H1 (cell line): ENCODE measurements at regions not wholly inside any gene's neighbourhood (a gene's known extent, or its start where the extent isn't known, plus 50 kb on each side); places are given as distances from the start of the nearest gene placed in this dataset.

ENCODE experiments used
- BACH1 ChIP-seq: IDR thresholded peaks from 2 replicates; pipeline ENCODE4 v1.6.1; 2012; ENCODE audit warnings: low read length, improper control_type of control experiment
- CEBPB ChIP-seq: IDR thresholded peaks from 2 replicates; pipeline ENCODE4 v1.6.1; 2012; ENCODE audit warnings: low read depth, low read length
- CHD2 ChIP-seq: IDR thresholded peaks from 2 replicates; pipeline ENCODE4 v1.6.1; 2012; ENCODE audit warnings: low read length, improper control_type of control experiment
- CTCF ChIP-seq, 3 experiments: IDR thresholded peaks; 1 replicate in 2 of 3; 2 replicates in 1 of 3; pipeline versions ENCODE4 v1.5.1 to v1.6.1; 2011; ENCODE audit warnings: low read length in 3 of 3, mild to moderate bottlenecking in 3 of 3, inconsistent platforms in 2 of 3, low read depth in 1 of 3, moderate library complexity in 1 of 3; ENCODE audit not compliant: insufficient read depth in 1 of 3; ENCODE audit errors: control extremely low read depth in 1 of 3
- E2F6 ChIP-seq: IDR thresholded peaks from 2 replicates; pipeline ENCODE4 v1.6.1; 2012; ENCODE audit warnings: inconsistent platforms
- HDAC6 ChIP-seq: IDR thresholded peaks from one replicate; pipeline ENCODE4 v1.7.1; 2012; ENCODE audit warnings: low read depth, mild to moderate bottlenecking, inconsistent platforms, low read length, moderate library complexity
- KDM1A ChIP-seq: fragments of 200-600, 300-600 bp; sonication (generic); IDR thresholded peaks from 2 replicates; pipeline ENCODE4 v1.7.1; 2016; ENCODE audit warnings: mild to moderate bottlenecking, low read length, borderline replicate concordance
- KDM5A ChIP-seq: fragments of 200-600 bp; IDR thresholded peaks from 2 replicates; pipeline ENCODE4 v1.7.1; 2012; ENCODE audit warnings: mild to moderate bottlenecking, low read length, inconsistent platforms, mixed read lengths
- NRF1 ChIP-seq: IDR thresholded peaks from 2 replicates; pipeline ENCODE4 v1.6.1; 2011; ENCODE audit warnings: mild to moderate bottlenecking, low read depth, low read length, improper control_type of control experiment
- POLR2A ChIP-seq, 2 experiments: IDR thresholded peaks; 1 replicate in 1 of 2; 2 replicates in 1 of 2; pipeline ENCODE4 v1.6.1; 2011; ENCODE audit warnings: low read depth in 2 of 2, low read length in 2 of 2, mild to moderate bottlenecking in 2 of 2; ENCODE audit errors: control extremely low read depth in 1 of 2
- POLR2AphosphoS5 ChIP-seq: IDR thresholded peaks from 2 replicates; pipeline ENCODE4 v1.6.1; 2011; ENCODE audit warnings: low read depth, low read length
- RNF2 ChIP-seq: fragments of 200-900, 300-1000 bp; sonication (generic); IDR thresholded peaks from 2 replicates; pipeline ENCODE4 v1.7.1; 2016; ENCODE audit warnings: borderline replicate concordance, low read depth, mild to moderate bottlenecking, antibody characterized with exemption, low read length; ENCODE audit not compliant: poor library complexity, severe bottlenecking; ENCODE audit errors: missing control alignments
- TEAD4 ChIP-seq: IDR thresholded peaks from 2 replicates; pipeline ENCODE4 v1.6.1; 2012; ENCODE audit warnings: low read depth, low read length, inconsistent platforms, mixed read lengths

- TF ChIP-seq CEBPB, result no peak
- TF ChIP-seq NRF1, result no peak
- TF ChIP-seq POLR2AphosphoS5, result no peak
- TF ChIP-seq TEAD4, result no peak
- TF ChIP-seq KDM5A, result no peak
- TF ChIP-seq CTCF (IDR thresholded peaks at IDR 0.05; ENCODE audit: control extremely low read depth in 1 of 3, insufficient read depth in 1 of 3, low read depth in 1 of 3, low read length in 3 of 3), result no peak
- TF ChIP-seq E2F6, result no peak
- no peak for TF ChIP-seq KDM1A
- TF ChIP-seq BACH1, result no peak
- no peak for TF ChIP-seq POLR2A (IDR thresholded peaks at IDR 0.05; ENCODE audit: control extremely low read depth in 1 of 2, low read depth in 2 of 2, low read length in 2 of 2)
- no peak for TF ChIP-seq CHD2
- no peak for TF ChIP-seq RNF2
- no peak for TF ChIP-seq HDAC6
Measured at GRCh38 chr6:10136636-10137035, 278.2 kb downstream of the TFAP2A start.
